ENCODE measurements at regions not wholly inside any gene's neighbourhood (a gene's known extent, or its start where the extent isn't known, plus 50 kb on each side); places are given as distances from the start of the nearest gene placed in this dataset.

GRCh38 chr5:73238873-73239272 is 65.9 kb downstream of the TMEM174 start:
- Histone ChIP-seq H4K20me1 (ENCODE audit: insufficient read depth, poor library complexity, severe bottlenecking) (no peaks in the 10 kb centered on the region), H3K9me2 (replicated peaks; ENCODE audit: insufficient read depth) (no peaks in the 10 kb centered on the region), H3K27me3 (peaks cover 58% of the 10 kb centered on the region), H3K36me3 (replicated peaks; ENCODE audit: insufficient read depth, low read depth) (no peaks in the 10 kb centered on the region), H3K4me2 (no peak overlapping the region), H3K4me1 (ENCODE audit: insufficient read depth) (peaks cover 2% of the 10 kb centered on the region), H3K4me3 (no peak overlapping the region), H3K9me3 (ENCODE audit: low read depth) (no peaks in the 10 kb centered on the region), H2AFZ (no peak overlapping the region), H3K27ac (no peak overlapping the region), H3K79me2 (no peaks in the 10 kb centered on the region)
- WGBS (ENCODE audit: low lambda C conversion rate, missing lambda C conversion rate) = 90% methylated on average over 2 of the region's 2 CpGs
- DNase-seq (ENCODE audit: low spot score) = no peak
- TF ChIP-seq CTCF (IDR thresholded peaks at IDR 0.05; ENCODE audit: poor library complexity) = no peak
- TF ChIP-seq EZH2 (IDR thresholded peaks at IDR 0.05; ENCODE audit: borderline replicate concordance) = no peak
- TF ChIP-seq EZH2phosphoT487 (IDR thresholded peaks at IDR 0.05; ENCODE audit: low read depth, severe bottlenecking, unreplicated experiment) = no peak

GRCh38 chr5:73236541-73237128 is 63.6 kb downstream of the TMEM174 start:
- Histone ChIP-seq H3K79me2 (no peaks in the 10 kb centered on the region), H3K4me3 (no peak overlapping the region), H3K9me2 (replicated peaks; ENCODE audit: insufficient read depth) (no peaks in the 10 kb centered on the region), H2AFZ (no peak overlapping the region), H3K27ac (no peak overlapping the region), H3K4me2 (no peak overlapping the region), H3K4me1 (ENCODE audit: insufficient read depth) (peaks cover 13% of the 10 kb centered on the region), H4K20me1 (ENCODE audit: insufficient read depth, poor library complexity, severe bottlenecking) (no peaks in the 10 kb centered on the region), H3K9me3 (ENCODE audit: low read depth) (no peaks in the 10 kb centered on the region), H3K36me3 (replicated peaks; ENCODE audit: insufficient read depth, low read depth) (no peaks in the 10 kb centered on the region), H3K27me3 (peaks cover 72% of the 10 kb centered on the region)
- TF ChIP-seq EZH2phosphoT487 (IDR thresholded peaks at IDR 0.05; ENCODE audit: low read depth, severe bottlenecking, unreplicated experiment) (no peak), CTCF (IDR thresholded peaks at IDR 0.05; ENCODE audit: poor library complexity) (no peak), EZH2 (IDR thresholded peaks at IDR 0.05; ENCODE audit: borderline replicate concordance) (no peak)
- no peak for DNase-seq (ENCODE audit: low spot score)
- 79% methylated on average over 5 of the region's 5 CpGs for WGBS (ENCODE audit: low lambda C conversion rate, missing lambda C conversion rate)

- Histone ChIP-seq H3K4me1 (ENCODE audit: insufficient read depth) (peaks cover 13% of the 10 kb centered on the region), H3K9me2 (replicated peaks; ENCODE audit: insufficient read depth) (no peaks in the 10 kb centered on the region), H3K27me3 (peaks cover 76% of the 10 kb centered on the region), H4K20me1 (ENCODE audit: insufficient read depth, poor library complexity, severe bottlenecking) (no peaks in the 10 kb centered on the region), H3K36me3 (replicated peaks; ENCODE audit: insufficient read depth, low read depth) (no peaks in the 10 kb centered on the region), H3K4me2 (peak overlapping the region; percentile 95), H3K27ac (no peak overlapping the region), H2AFZ (peak overlapping the region; percentile 83), H3K9me3 (ENCODE audit: low read depth) (no peaks in the 10 kb centered on the region), H3K4me3 (no peak overlapping the region), H3K79me2 (no peaks in the 10 kb centered on the region)
- TF ChIP-seq EZH2phosphoT487 (IDR thresholded peaks at IDR 0.05; ENCODE audit: low read depth, severe bottlenecking, unreplicated experiment) (no peak), CTCF (IDR thresholded peaks at IDR 0.05; ENCODE audit: poor library complexity) (no peak)
- WGBS (ENCODE audit: low lambda C conversion rate, missing lambda C conversion rate) = 10% methylated on average over 9 of the region's 15 CpGs
- DNase-seq (ENCODE audit: low spot score) = no peak
Measured at GRCh38 chr5:73234204-73234555, 61.2 kb downstream of the TMEM174 start.
